ENCODE measurements at regions not wholly inside any gene's neighbourhood (a gene's known extent, or its start where the extent isn't known, plus 50 kb on each side); places are given as distances from the start of the nearest gene placed in this dataset.
"Not testable (repeated sequence)": the region's sequence is repeated elsewhere in the genome, so short reads cannot be mapped to it uniquely, and the experiment has no call there.

GRCh38 chr1:192906334-192906733 lies 97.5 kb downstream of the RGS2 start:
- no peak for FAIRE-seq

GRCh38 chr1:192907545-192908243 lies 98.9 kb downstream of the RGS2 start:
- FAIRE-seq = no peak

- not testable (repeated sequence) for FAIRE-seq
Measured at GRCh38 chr1:192911896-192912656, 103.2 kb downstream of the RGS2 start.

GRCh38 chr1:192913683-192914082 lies 104.8 kb downstream of the RGS2 start:
- FAIRE-seq = no peak

- no peak for FAIRE-seq
Measured at GRCh38 chr1:192914092-192914491, 105.3 kb downstream of the RGS2 start.

GRCh38 chr1:192914696-192915095 lies 105.9 kb downstream of the RGS2 start:
- no peak for FAIRE-seq

GRCh38 chr1:192916021-192916420 lies 107.2 kb downstream of the RGS2 start:
- FAIRE-seq = no peak

- FAIRE-seq = no peak
Measured at GRCh38 chr1:192918259-192918658, 109.4 kb downstream of the RGS2 start.

GRCh38 chr1:192920412-192920811 lies 111.6 kb downstream of the RGS2 start:
- FAIRE-seq = no peak

GRCh38 chr1:192925609-192926008 lies 116.8 kb downstream of the RGS2 start:
- no peak for FAIRE-seq

- no peak for FAIRE-seq
Measured at GRCh38 chr1:192926736-192927135, 117.9 kb downstream of the RGS2 start.

- FAIRE-seq = no peak
Measured at GRCh38 chr1:192927496-192927895, 118.7 kb downstream of the RGS2 start.

GRCh38 chr1:192929597-192929996 lies 120.8 kb downstream of the RGS2 start:
- FAIRE-seq = no peak

GRCh38 chr1:192933744-192934143 lies 124.9 kb downstream of the RGS2 start:
- FAIRE-seq = no peak

- FAIRE-seq = no peak
Measured at GRCh38 chr1:192936313-192937018, 122.7 kb downstream of the UCHL5 start.

GRCh38 chr1:192937128-192937527 lies 122.0 kb downstream of the UCHL5 start:
- FAIRE-seq = no peak

- FAIRE-seq = no peak
Measured at GRCh38 chr1:192939440-192939839, 119.7 kb downstream of the UCHL5 start.

- no peak for FAIRE-seq
Measured at GRCh38 chr1:192940658-192941057, 118.5 kb downstream of the UCHL5 start.

GRCh38 chr1:192941722-192942411 lies 117.3 kb downstream of the UCHL5 start:
- no peak for FAIRE-seq

- FAIRE-seq = no peak
Measured at GRCh38 chr1:192943108-192943507, 116.1 kb downstream of the UCHL5 start.

GRCh38 chr1:192943522-192943921 lies 115.6 kb downstream of the UCHL5 start:
- FAIRE-seq = no peak

- no peak for FAIRE-seq
Measured at GRCh38 chr1:192945390-192946130, 113.6 kb downstream of the UCHL5 start.
